HCT116 (cell line): ENCODE measurements at regions not wholly inside any gene's neighbourhood (a gene's known extent, or its start where the extent isn't known, plus 50 kb on each side); places are given as distances from the start of the nearest gene placed in this dataset.

Source experiments
- CBX3 ChIP-seq: IDR thresholded peaks from 2 replicates; pipeline ENCODE4 v1.6.1; 2012; ENCODE audit warnings: low read depth
- FOSL1 ChIP-seq: IDR thresholded peaks from 2 replicates; pipeline ENCODE4 v1.6.1; 2012; ENCODE audit warnings: low read depth
- JUND ChIP-seq: IDR thresholded peaks from 2 replicates; pipeline ENCODE4 v1.6.1; 2012
- POLR2A ChIP-seq: IDR thresholded peaks from 2 replicates; pipeline ENCODE4 v1.7.0; 2011; ENCODE audit warnings: borderline replicate concordance; ENCODE audit not compliant: insufficient read depth, insufficient read length; ENCODE audit errors: extremely low read depth
- POLR2AphosphoS5 ChIP-seq: IDR thresholded peaks from 2 replicates; pipeline ENCODE4 v1.6.1; 2011; ENCODE audit warnings: mild to moderate bottlenecking, low read depth, low read length, moderate library complexity
- SIN3A ChIP-seq: IDR thresholded peaks from 2 replicates; pipeline ENCODE4 v1.6.1; 2012; ENCODE audit warnings: low read depth
- YY1 ChIP-seq: IDR thresholded peaks from 2 replicates; pipeline ENCODE4 v1.6.1; 2011; ENCODE audit warnings: low read length, low read depth, moderate library complexity, mild to moderate bottlenecking; ENCODE audit not compliant: insufficient replicate concordance; ENCODE audit errors: extremely low read depth
- ZNF274 ChIP-seq: fragments of 200-500 bp; sonication (Bioruptor generic); IDR thresholded peaks from 2 replicates; pipeline ENCODE4 v1.6.1; 2014; ENCODE audit warnings: mild to moderate bottlenecking, low read depth, low read length, inconsistent platforms
- TF ChIP-seq, protein P1 (sequence below), 3 experiments: fragments of 200-600 bp in 1 of 3; sonication (generic) in 1 of 3; IDR thresholded peaks in 2 of 3; conservative IDR thresholded peaks in 1 of 3; 2 replicates each; pipeline ENCODE4 v1.5.1; 2012 to 2017; ENCODE audit warnings: low read depth in 2 of 3, low read length in 2 of 3, antibody characterized with exemption in 1 of 3, borderline replicate concordance in 1 of 3, control low read depth in 1 of 3, mild to moderate bottlenecking in 1 of 3, mixed read lengths in 1 of 3, mixed run types in 1 of 3, moderate library complexity in 1 of 3; ENCODE audit not compliant: insufficient read depth in 1 of 3
- TF ChIP-seq, protein P2 (sequence below): IDR thresholded peaks from 2 replicates; pipeline ENCODE4 v1.6.1; 2012; ENCODE audit warnings: low read depth
- TF ChIP-seq, protein P3 (sequence below): IDR thresholded peaks from 2 replicates; pipeline ENCODE4 v1.6.1; 2012

DNA sequence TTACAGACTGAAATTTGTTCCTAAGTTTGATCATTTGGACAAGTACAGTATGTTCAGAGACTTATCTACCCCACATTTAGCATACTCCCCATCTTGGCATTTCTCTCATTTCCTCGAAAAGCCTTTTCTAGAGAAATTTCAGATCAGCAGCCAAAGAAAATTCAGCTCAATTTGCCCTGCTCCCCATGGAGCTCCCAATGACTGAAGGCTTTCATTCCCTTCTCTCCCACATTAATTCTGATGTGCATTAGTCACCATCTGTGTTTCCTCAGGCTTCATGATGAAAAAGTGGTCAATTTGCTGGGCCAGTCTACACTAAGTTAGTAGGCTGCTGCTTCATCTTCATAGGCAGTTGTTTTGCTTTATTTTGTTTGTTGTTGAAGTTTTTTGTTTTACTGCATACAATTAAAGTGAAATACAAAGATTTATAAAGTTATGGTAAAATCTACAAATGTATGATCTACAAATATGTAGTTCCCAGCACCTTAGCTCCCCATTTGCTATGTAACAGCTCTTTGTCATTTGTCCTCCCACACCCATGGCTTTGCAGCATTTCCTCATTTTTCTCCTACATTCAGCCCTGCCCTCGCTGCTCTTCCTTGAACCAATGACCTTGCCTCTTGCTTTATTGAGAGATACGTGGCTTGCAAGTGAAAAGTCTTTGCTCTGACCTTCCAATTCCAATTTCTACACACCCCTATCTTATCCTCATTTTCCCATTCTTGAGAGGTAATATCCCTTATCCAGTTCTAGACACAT, 193.9 kb downstream of the ANAPC10 start:
- TF ChIP-seq, protein P1, sequence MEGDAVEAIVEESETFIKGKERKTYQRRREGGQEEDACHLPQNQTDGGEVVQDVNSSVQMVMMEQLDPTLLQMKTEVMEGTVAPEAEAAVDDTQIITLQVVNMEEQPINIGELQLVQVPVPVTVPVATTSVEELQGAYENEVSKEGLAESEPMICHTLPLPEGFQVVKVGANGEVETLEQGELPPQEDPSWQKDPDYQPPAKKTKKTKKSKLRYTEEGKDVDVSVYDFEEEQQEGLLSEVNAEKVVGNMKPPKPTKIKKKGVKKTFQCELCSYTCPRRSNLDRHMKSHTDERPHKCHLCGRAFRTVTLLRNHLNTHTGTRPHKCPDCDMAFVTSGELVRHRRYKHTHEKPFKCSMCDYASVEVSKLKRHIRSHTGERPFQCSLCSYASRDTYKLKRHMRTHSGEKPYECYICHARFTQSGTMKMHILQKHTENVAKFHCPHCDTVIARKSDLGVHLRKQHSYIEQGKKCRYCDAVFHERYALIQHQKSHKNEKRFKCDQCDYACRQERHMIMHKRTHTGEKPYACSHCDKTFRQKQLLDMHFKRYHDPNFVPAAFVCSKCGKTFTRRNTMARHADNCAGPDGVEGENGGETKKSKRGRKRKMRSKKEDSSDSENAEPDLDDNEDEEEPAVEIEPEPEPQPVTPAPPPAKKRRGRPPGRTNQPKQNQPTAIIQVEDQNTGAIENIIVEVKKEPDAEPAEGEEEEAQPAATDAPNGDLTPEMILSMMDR (IDR thresholded peaks at IDR 0.05 in 2 of 3, conservative IDR thresholded peaks at IDR 0.05 in 1 of 3; ENCODE audit: borderline replicate concordance in 1 of 3, insufficient read depth in 1 of 3, low read depth in 2 of 3, low read length in 2 of 3) = no peak
- TF ChIP-seq POLR2A (no peak), CBX3 (no peak), YY1 (no peak), SIN3A (no peak), POLR2AphosphoS5 (no peak), JUND (no peak), ZNF274 (no peak), FOSL1 (no peak)
- TF ChIP-seq, protein P2, sequence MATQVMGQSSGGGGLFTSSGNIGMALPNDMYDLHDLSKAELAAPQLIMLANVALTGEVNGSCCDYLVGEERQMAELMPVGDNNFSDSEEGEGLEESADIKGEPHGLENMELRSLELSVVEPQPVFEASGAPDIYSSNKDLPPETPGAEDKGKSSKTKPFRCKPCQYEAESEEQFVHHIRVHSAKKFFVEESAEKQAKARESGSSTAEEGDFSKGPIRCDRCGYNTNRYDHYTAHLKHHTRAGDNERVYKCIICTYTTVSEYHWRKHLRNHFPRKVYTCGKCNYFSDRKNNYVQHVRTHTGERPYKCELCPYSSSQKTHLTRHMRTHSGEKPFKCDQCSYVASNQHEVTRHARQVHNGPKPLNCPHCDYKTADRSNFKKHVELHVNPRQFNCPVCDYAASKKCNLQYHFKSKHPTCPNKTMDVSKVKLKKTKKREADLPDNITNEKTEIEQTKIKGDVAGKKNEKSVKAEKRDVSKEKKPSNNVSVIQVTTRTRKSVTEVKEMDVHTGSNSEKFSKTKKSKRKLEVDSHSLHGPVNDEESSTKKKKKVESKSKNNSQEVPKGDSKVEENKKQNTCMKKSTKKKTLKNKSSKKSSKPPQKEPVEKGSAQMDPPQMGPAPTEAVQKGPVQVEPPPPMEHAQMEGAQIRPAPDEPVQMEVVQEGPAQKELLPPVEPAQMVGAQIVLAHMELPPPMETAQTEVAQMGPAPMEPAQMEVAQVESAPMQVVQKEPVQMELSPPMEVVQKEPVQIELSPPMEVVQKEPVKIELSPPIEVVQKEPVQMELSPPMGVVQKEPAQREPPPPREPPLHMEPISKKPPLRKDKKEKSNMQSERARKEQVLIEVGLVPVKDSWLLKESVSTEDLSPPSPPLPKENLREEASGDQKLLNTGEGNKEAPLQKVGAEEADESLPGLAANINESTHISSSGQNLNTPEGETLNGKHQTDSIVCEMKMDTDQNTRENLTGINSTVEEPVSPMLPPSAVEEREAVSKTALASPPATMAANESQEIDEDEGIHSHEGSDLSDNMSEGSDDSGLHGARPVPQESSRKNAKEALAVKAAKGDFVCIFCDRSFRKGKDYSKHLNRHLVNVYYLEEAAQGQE = no peak
- TF ChIP-seq, protein P3, sequence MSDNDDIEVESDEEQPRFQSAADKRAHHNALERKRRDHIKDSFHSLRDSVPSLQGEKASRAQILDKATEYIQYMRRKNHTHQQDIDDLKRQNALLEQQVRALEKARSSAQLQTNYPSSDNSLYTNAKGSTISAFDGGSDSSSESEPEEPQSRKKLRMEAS = no peak
